ENCODE measurements at regions not wholly inside any gene's neighbourhood (a gene's known extent, or its start where the extent isn't known, plus 50 kb on each side); places are given as distances from the start of the nearest gene placed in this dataset.

- H3K27me3 Mint-ChIP-seq: peaks cover 33% of the 10 kb centered on the region
- no peaks in the 10 kb centered on the region for H3K4me1 Mint-ChIP-seq (ENCODE audit: low read depth)
- H3K9me3 Mint-ChIP-seq (ENCODE audit: low read depth): no peaks in the 10 kb centered on the region
Observed at GRCh38 chr5:171684169-171684568, 101.4 kb upstream of the SMIM23 start.

DNA sequence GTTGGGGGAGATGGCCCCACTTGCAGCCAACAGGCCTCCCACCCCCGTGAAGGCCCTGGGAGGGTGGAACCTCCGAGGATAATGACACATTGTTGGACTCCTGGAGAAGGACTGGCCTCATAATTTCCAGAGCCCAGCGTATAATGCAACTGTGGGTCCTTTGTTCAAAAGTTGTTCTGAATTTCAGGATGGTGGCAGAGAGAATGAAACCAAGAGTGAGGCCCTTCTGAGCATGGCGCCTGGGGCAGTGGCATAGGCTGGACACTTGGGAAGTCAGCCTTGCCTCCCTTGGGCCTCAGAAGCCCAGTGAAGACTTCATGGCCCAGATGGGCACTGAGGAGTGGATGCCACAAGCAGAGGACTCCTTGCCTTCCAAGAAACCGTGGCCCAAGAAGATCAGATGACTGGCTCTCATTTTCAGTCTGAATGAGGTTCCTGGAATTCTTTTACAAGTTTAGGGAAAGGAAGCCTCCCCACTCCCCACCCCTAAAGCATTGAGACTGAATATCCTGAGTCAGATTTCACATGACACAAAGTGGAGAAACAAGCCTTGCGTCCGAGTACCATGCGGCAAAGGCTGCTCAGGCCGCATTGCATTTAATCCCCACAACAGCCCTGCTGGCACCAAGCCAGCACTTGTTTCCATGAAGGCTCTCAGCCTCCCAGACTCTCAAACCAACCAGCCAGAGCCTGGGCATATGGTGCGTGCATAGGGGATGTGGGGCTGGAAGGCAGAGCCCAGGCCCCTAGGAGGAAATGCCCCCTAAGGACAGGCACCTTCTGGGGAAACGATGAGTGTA is 96.7 kb upstream of the SMIM23 start:
- TF ChIP-seq, protein P1, sequence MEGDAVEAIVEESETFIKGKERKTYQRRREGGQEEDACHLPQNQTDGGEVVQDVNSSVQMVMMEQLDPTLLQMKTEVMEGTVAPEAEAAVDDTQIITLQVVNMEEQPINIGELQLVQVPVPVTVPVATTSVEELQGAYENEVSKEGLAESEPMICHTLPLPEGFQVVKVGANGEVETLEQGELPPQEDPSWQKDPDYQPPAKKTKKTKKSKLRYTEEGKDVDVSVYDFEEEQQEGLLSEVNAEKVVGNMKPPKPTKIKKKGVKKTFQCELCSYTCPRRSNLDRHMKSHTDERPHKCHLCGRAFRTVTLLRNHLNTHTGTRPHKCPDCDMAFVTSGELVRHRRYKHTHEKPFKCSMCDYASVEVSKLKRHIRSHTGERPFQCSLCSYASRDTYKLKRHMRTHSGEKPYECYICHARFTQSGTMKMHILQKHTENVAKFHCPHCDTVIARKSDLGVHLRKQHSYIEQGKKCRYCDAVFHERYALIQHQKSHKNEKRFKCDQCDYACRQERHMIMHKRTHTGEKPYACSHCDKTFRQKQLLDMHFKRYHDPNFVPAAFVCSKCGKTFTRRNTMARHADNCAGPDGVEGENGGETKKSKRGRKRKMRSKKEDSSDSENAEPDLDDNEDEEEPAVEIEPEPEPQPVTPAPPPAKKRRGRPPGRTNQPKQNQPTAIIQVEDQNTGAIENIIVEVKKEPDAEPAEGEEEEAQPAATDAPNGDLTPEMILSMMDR (IDR thresholded peaks at IDR 0.05; ENCODE audit: unreplicated experiment): no peak
- H3K4me1 Mint-ChIP-seq (ENCODE audit: low read depth): no peaks in the 10 kb centered on the region
- H3K27me3 Mint-ChIP-seq: peaks cover 14% of the 10 kb centered on the region
- DNase-seq (ENCODE audit: low spot score, unreplicated experiment): no peak
- no peak overlapping the region for H3K4me3 Mint-ChIP-seq (ENCODE audit: low read depth)
- no peaks in the 10 kb centered on the region for H3K9me3 Mint-ChIP-seq (ENCODE audit: low read depth)
- H3K27ac Mint-ChIP-seq: no peak overlapping the region
- H3K36me3 Mint-ChIP-seq (ENCODE audit: insufficient read depth): no peaks in the 10 kb centered on the region

More at GRCh38 chr5:171684169-171684568, 101.4 kb upstream of the SMIM23 start:
- no peaks in the 10 kb centered on the region for H3K36me3 Mint-ChIP-seq (ENCODE audit: insufficient read depth)
- TF ChIP-seq, protein P1 (IDR thresholded peaks at IDR 0.05; ENCODE audit: unreplicated experiment): no peak
- H3K27ac Mint-ChIP-seq: no peak overlapping the region
- DNase-seq (ENCODE audit: low spot score, unreplicated experiment): no peak
- no peak overlapping the region for H3K4me3 Mint-ChIP-seq (ENCODE audit: low read depth)

DNA sequence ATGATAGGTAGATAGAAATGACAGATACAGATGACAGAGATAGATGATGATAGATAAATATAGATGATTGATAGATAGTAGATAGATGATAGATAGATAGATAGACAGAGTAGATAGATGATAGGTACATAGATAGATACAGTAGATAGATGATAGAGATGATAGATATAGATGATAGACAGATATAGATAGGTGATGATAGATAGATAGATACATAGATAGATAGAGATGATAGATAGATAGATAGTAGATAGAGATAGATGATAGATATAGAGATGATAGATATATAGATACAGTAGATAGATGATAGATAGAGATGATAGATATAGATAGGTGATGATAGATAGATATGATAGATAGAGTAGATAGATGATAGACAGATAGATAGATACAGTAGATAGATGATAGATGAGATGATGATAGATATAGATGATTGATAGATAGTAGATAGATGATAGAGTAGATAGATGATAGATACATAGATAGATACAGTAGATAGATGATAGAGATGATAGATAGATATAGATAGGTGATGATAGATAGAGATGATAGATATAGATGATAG is 95.7 kb upstream of the SMIM23 start:
- Mint-ChIP-seq H3K4me1 (ENCODE audit: low read depth) (no peaks in the 10 kb centered on the region), H3K4me3 (ENCODE audit: low read depth) (no peak overlapping the region), H3K27ac (no peak overlapping the region), H3K9me3 (ENCODE audit: low read depth) (no peaks in the 10 kb centered on the region), H3K27me3 (peaks cover 15% of the 10 kb centered on the region), H3K36me3 (ENCODE audit: insufficient read depth) (no peaks in the 10 kb centered on the region)
- no peak for DNase-seq (ENCODE audit: low spot score, unreplicated experiment)
- TF ChIP-seq, protein P1 (IDR thresholded peaks at IDR 0.05; ENCODE audit: unreplicated experiment): no peak

DNA sequence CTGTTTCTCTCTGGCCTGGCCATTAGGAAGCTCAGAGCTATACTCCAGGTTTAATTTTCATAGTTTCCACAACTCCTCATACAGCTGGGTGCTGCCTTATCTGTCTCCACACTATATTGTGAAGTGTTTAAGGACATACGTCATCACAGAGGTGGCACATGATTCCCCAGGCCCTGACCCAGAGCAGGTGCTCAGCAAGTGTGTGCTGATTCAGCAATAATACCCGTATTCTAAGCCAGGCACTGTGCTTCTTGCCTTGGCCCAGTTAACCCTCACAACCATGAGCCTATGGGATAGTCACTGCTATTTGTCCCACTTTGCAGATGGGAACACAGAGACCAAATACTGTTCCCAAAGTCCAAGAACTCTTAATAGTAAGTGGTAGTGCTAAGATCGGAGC is 93.5 kb upstream of the SMIM23 start:
- no peaks in the 10 kb centered on the region for H3K36me3 Mint-ChIP-seq (ENCODE audit: insufficient read depth)
- no peaks in the 10 kb centered on the region for H3K4me1 Mint-ChIP-seq (ENCODE audit: low read depth)
- DNase-seq (ENCODE audit: low spot score, unreplicated experiment): no peak
- H3K27me3 Mint-ChIP-seq: peaks cover 15% of the 10 kb centered on the region
- H3K4me3 Mint-ChIP-seq (ENCODE audit: low read depth): no peak overlapping the region
- TF ChIP-seq, protein P1 (IDR thresholded peaks at IDR 0.05; ENCODE audit: unreplicated experiment): no peak
- H3K9me3 Mint-ChIP-seq (ENCODE audit: low read depth): no peaks in the 10 kb centered on the region
- H3K27ac Mint-ChIP-seq: no peak overlapping the region

- no peaks in the 10 kb centered on the region for H3K36me3 Mint-ChIP-seq (ENCODE audit: insufficient read depth)
- no peak for DNase-seq (ENCODE audit: low spot score, unreplicated experiment)
- H3K9me3 Mint-ChIP-seq (ENCODE audit: low read depth): no peaks in the 10 kb centered on the region
- H3K4me3 Mint-ChIP-seq (ENCODE audit: low read depth): no peak overlapping the region
- no peak overlapping the region for H3K27ac Mint-ChIP-seq
- no peaks in the 10 kb centered on the region for H3K4me1 Mint-ChIP-seq (ENCODE audit: low read depth)
- TF ChIP-seq, protein P1 (IDR thresholded peaks at IDR 0.05; ENCODE audit: unreplicated experiment): no peak
- H3K27me3 Mint-ChIP-seq: peaks cover 12% of the 10 kb centered on the region
Observed at GRCh38 chr5:171692936-171693335, 92.7 kb upstream of the SMIM23 start.
